ENCODE measurements at regions not wholly inside any gene's neighbourhood (a gene's known extent, or its start where the extent isn't known, plus 50 kb on each side); places are given as distances from the start of the nearest gene placed in this dataset.

GRCh38 chr16:48810436-48810802, 200.4 kb upstream of the N4BP1 start:
- TF ChIP-seq CTCF (IDR thresholded peaks at IDR 0.05; ENCODE audit: low read depth, low read length, missing input control), result no peak
- TF ChIP-seq GABPA (IDR thresholded peaks at IDR 0.05 in 1 of 2, conservative IDR thresholded peaks at IDR 0.05 in 1 of 2), result no peak
- TF ChIP-seq FOXA1 (IDR thresholded peaks at IDR 0.05), result no peak
